HG03378 (cell line): ENCODE measurements at regions not wholly inside any gene's neighbourhood (a gene's known extent, or its start where the extent isn't known, plus 50 kb on each side); places are given as distances from the start of the nearest gene placed in this dataset.

ENCODE experiments used
- ATAC-seq: cut with Tn5 transposase; IDR thresholded peaks from one replicate; pipeline ENCODE4 v1.9.1; 2021; ENCODE audit warnings: mild to moderate bottlenecking, moderate library complexity; ENCODE audit not compliant: unreplicated experiment

GRCh38 chr10:88058750-88059149 is 195.3 kb downstream of the PTEN start:
- ATAC-seq, result no peak

GRCh38 chr10:88059190-88059589 is 195.8 kb downstream of the PTEN start:
- no peak for ATAC-seq

- ATAC-seq, result no peak
Observed at GRCh38 chr10:88060762-88061161, 197.3 kb downstream of the PTEN start.

- ATAC-seq, result no peak
Observed at GRCh38 chr10:88062385-88062784, 199.0 kb downstream of the PTEN start.

GRCh38 chr10:88062798-88063472 is 199.5 kb downstream of the PTEN start:
- ATAC-seq, result no peak

- no peak for ATAC-seq
Observed at GRCh38 chr10:88063861-88064557, 200.6 kb downstream of the PTEN start.

- peak; percentile 52 for ATAC-seq
Observed at GRCh38 chr10:88064608-88065382, 201.4 kb downstream of the PTEN start.

- ATAC-seq, result peak; percentile 26
Observed at GRCh38 chr10:88065383-88066049, 202.1 kb downstream of the PTEN start.

- ATAC-seq, result no peak
Observed at GRCh38 chr10:88066319-88066718, 202.9 kb downstream of the PTEN start.

- no peak for ATAC-seq
Observed at GRCh38 chr10:88066876-88067275, 203.5 kb downstream of the PTEN start.

- no peak for ATAC-seq
Observed at GRCh38 chr10:88067737-88068136, 204.3 kb downstream of the PTEN start.

GRCh38 chr10:88069338-88069737 is 205.9 kb downstream of the PTEN start:
- ATAC-seq, result no peak

GRCh38 chr10:88070080-88070880 is 206.9 kb downstream of the PTEN start:
- ATAC-seq, result no peak

- ATAC-seq, result no peak
Observed at GRCh38 chr10:88071879-88072278, 208.5 kb downstream of the PTEN start.

GRCh38 chr10:88073682-88074081 is 210.3 kb downstream of the PTEN start:
- ATAC-seq, result no peak

GRCh38 chr10:88074971-88075370 is 211.5 kb downstream of the PTEN start:
- no peak for ATAC-seq

- no peak for ATAC-seq
Observed at GRCh38 chr10:88076027-88076880, 212.8 kb downstream of the PTEN start.

GRCh38 chr10:88077977-88078376 is 214.6 kb downstream of the PTEN start:
- no peak for ATAC-seq

- ATAC-seq, result peak; percentile 54
Observed at GRCh38 chr10:88080213-88080612, 216.8 kb downstream of the PTEN start.
